ENCODE measurements at regions not wholly inside any gene's neighbourhood (a gene's known extent, or its start where the extent isn't known, plus 50 kb on each side); places are given as distances from the start of the nearest gene placed in this dataset.

DNA sequence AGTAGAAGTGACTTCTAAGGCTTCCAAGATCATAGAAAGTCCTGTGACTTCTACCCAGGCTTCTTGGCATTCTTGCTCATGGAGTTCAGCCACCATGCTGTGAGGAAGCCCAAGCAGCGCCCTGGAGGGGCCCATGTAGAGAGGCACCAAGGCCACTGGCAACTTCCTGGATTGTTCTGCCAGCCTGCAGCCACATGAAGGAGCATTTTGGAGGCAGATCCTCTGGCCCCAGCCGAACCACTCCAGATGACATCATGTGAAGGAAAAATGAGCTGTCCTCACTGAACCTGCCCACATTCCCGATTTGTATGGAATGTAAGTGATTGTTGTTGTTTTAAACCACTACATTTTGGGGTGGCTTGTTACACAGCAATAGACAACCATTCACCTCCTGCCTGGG lies 51.5 kb upstream of the MNX1 start:
- DNase-seq (ENCODE audit: low spot score) = no peak

DNA sequence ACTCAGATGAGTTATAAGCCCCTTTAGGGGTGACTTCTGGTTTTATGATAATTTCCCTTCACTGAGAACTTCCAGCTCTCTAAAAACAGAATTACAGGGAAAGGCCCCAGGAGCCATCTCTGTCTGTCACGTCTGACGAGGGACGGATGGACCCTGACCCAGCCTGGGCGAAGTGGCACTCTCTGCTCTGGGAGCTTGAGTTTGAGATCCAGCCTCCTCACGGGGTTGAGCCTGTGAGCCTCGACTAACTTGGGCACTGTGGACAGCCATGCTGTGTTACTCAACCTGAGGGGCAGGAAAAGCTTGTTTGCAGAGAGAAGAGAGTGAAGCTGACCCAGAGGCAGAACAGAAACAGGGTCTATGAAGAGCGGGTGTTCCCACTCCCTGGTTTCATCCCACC lies 54.6 kb upstream of the MNX1 start:
- no peak for DNase-seq (ENCODE audit: low spot score)

DNA sequence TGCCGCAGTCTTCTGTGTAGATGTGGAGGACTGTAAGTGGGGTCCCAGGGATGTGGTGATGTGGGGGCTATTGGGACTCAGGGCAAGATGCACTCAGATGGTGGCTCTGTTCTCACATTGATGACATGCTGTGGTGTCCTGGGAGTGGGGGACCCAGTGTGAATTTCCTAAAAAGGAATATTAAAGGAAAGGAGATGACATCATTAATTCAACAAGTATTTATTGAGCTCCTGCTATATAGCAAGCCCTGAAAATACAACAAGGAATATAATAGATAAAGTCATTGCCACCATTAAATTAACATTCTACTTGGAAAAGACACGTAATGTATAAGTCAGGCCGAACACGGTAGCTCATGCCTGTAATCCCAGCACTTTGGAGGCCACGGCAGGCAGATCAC lies 61.9 kb upstream of the MNX1 start:
- no peak for DNase-seq (ENCODE audit: low spot score)

DNA sequence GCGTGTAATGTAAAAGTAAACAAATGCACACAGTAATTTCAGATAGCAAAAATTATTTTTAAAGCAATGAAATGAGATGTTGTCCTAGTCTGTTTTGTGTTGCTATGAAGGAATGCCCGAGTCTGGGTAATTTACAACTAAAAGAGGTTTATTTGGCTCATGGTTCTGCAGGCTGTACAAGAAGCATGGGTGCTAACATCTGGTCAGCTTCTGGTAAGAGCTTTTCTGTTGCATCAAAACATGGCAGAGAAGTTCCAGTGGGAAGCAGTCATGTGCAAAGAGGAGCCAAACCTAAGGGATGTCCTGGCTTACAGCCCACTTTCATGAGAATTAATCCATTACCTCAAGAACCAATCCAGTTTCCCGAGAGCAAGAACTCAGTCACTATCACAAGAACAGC lies 62.9 kb upstream of the MNX1 start:
- no peak for DNase-seq (ENCODE audit: low spot score)

DNA sequence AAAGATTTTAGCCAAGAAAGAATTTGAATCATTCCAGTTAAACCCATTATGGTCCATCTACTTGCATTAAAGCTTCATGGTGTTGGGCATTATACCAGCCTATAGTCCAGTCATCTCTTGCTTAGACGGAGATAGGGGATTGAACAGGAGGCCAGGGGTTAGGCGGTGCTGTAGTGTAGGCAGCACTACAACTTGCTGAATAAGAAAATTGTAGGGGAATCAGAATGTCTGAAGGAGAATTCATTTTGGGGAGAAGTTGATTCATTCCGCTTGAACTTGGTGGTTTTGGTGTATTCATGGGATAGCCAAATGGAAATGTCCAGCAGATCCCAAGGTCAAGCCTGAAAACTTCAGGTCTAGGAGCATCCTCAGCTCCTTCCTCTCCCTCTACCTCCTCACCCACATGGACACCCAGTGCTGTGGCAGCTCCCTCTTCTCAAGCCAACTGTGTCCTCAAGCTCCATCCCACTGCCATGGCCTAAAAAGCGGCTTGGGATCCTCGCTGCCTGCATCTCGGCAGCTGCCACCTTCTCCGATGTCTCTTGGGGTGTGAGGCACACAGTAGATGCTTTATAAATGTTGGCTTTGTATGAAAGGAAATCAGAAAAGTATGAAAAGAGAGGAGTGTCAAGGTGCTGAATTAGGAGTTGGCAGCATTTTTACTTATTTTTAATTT lies 63.6 kb upstream of the MNX1 start:
- DNase-seq (ENCODE audit: low spot score) = no peak

DNA sequence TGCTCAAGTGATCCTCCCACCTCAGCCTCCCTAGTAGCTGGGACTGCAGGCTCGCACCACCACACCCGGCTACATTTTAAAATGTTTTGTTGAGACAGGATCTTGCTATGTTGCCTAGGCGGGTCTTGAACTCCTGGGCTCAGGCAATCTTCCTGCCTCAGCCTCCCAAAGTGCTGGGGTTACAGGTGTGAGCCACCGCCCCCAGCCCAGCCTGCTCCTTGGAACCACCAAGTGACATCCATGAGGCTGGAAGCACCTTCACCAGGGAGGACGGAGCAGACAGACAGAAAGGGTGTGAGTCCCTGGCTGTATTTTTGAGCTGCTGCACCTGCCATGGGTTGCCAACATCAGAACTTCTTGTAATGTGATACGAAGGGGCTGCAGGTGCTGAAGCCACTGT lies 62.3 kb upstream of the UBE3C start:
- DNase-seq (ENCODE audit: low spot score) = no peak

DNA sequence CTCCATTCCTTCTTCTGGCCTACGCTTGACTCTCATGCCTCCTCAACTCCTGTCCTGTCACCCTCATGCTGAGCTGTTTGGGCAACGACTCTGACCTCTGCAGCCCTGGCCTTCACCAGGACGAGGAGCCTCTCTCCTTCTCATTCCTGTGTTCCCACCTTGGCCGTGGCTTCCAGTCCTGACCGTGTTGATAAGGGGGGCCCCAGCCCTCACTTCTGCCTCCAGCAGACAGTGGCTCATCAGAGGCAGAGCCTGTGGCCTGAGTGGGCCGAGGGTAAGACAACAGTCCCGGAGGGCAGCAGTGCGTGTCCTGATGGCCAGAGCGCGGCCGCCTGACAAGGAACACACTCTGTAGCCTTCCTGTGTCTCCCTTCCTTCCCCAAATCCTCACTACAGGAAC lies 61.7 kb upstream of the UBE3C start:
- DNase-seq (ENCODE audit: low spot score) = no peak

DNA sequence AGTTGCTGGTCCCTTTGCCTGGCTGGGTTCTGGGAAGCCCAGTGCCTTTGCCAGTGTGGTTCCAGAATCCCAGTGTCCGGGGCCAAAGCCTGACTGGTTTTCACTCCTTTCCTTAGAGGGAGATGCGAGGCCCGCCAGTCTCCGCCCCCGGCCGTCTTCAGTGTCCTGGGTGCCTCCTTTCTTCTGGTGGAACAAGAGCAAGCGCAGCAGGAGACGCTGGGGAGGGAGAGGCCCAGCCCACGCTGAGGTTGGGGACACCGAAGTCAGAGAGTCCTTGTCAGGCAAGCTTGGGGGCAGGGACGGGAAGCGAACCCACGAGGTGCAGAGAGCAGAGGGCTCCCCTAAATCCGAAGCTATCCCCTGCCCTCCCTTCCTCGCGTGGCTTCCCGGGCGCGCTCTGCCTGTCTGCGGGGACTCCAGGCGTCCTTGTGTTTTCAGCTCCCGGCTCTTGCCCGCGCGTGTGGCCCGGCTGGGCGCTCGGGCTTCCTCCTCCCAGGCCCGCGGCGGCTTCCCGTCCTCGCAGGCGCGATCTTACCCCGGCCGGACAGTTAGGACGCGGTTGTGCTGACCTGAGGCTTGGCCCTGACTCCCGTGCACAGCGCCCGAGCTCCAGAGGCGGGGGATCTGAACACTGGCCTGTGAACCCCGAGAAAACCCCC lies 60.6 kb upstream of the UBE3C start:
- no peak for DNase-seq (ENCODE audit: low spot score)

DNA sequence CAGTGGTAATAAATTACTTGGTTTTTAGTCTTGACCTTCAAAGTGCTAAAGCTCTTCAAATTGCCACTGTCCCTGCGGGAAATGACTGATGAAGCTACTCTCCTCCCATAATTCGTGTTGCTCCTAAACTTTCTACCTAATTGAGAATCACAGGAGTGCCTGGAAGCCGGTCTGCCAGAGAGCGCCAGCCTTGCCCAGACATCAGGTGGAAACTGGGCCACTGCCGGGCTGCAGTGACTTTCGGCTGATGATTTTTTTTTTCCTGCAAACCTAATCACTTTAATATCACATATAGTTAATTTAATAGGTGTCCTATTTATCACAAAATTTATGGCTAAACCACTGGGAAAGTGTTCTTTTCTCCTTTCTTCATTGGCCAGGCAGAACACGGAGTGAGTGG lies 59.6 kb upstream of the UBE3C start:
- DNase-seq (ENCODE audit: low spot score) = no peak

DNA sequence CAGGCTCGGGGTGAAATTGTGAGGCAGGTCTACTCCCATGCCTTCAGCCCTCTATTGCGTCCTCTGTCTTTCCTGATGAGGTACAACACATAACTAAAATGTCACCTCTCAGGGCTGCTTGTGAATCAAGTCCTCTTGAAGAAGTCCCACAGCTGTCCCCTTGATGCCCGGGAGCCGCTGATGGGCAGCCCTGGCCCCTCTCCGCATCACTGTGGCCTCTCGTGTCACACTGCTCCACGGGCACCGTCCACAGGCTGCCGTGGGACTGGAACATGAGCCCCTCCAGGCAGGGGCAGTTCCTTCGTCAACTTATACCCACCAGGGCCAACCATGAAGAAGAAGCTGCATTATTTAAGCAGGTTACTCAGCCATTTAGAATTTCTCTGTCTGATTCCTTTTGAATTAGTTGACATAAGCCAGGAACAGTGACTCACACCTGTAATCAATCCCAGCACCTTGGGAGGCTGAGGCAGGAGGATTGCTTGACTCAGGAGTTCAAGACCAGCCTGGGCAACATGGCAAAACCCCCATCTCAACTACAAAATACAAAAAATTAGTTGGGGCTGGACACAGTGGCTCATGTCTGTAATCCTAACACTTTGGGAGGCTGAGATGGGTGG lies 58.5 kb upstream of the UBE3C start:
- peak; percentile 30 for DNase-seq (ENCODE audit: low spot score)

DNA sequence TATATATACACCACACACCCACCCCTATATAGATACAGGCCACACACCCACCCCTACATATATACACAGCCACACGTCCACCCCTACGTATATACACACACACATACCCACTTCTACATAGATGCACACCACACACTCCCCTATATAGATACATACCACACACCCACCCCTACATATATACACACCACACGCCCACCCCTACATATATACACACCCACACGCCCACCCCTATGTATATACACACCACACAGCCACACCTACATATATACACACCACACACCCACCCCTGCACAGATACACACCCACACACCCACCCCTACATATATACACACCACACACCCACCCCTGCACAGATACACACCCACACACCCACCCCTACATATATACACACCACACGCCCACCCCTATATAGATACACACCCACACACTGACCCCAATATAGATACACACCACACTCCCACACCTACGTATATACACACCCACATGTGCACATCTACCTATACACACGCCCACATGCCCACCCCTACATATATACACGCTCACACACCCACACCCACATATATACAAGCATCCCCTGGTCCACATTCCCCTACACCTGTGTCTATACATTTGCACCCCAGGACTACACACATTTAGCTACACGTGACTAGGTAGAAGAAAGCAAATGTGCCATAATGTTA lies 52.1 kb upstream of the UBE3C start:
- DNase-seq (ENCODE audit: low spot score) = no peak

DNA sequence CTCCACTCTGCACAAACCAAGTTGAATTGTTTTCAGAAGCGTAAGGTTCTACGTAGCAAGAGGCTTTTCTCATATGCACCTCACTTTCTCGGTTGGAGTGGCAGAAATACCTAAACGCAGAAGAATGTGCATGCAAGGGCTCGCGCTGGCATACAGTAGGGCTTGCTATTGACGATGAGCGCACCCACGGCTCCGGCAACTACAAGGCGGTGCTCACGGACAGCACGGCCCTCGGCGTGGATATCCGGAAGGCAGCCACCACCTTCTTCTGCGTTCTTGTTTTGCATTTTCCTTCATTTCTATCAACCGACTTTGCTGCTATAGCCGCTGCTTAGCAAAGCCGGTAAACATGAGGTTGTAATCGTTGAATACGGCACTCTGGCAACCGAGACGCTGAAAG lies 51.1 kb upstream of the UBE3C start:
- no peak for DNase-seq (ENCODE audit: low spot score)

DNA sequence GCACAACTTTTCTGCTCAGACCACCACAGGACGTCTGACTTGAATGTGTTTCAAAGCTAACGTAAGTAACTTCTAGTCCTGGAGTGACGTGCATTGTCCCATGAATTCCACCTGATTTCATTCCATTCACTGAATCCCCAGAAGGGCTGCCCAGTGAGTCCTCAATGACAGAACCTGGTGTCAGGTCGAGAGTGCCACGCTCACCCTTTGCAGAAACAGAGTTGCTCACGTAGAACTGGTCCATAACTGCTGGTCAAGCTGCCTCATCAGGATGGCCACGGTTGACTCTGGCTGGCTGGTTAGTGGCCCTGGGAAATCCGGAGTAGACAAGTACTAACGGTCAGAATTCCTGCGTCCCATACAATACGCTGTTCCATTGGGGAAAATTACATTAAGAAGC lies 50.6 kb upstream of the UBE3C start:
- no peak for DNase-seq (ENCODE audit: low spot score)

Data from kidney tubule cell (primary cell).